Stomach (tissue), 8 donors: ENCODE measurements at regions not wholly inside any gene's neighbourhood (a gene's known extent, or its start where the extent isn't known, plus 50 kb on each side); places are given as distances from the start of the nearest gene placed in this dataset.

Experiments used
- DNase-seq, 2 donors: peaks; one replicate each; pipeline versions ENCODE4 v3.0.0 to v3.0.0-alpha.2; 2013 to 2019
- H3K27ac ChIP-seq, 5 donors: fragments of 200-600 bp in 4 of 5; sonication (generic) in 4 of 5; one replicate each; pipeline ENCODE4 v1.5.1; 2013 to 2019; ENCODE audit warnings: mild to moderate bottlenecking in 1 of 5, moderate library complexity in 1 of 5
- H3K27me3 ChIP-seq, 3 donors: fragments of 200-600 bp; sonication (generic); one replicate each; pipeline ENCODE4 v1.5.1; 2017 to 2019; ENCODE audit warnings: mixed run types in 1 of 3
- H3K36me3 ChIP-seq, 4 donors: fragments of 200-600 bp; sonication (generic); 1 replicate in 3 of 4; 2 replicates in 1 of 4; pipeline ENCODE4 v1.5.1; 2016 to 2019
- H3K4me1 ChIP-seq, 4 donors: fragments of 200-600 bp; sonication (generic); one replicate each; pipeline ENCODE4 v1.5.1; 2016 to 2019
- H3K4me3 ChIP-seq, 4 donors: fragments of 200-600 bp; sonication (generic) in 3 of 4; one replicate each; pipeline ENCODE4 v1.5.1; 2016 to 2019; ENCODE audit warnings: mild to moderate bottlenecking in 1 of 4
- H3K9me3 ChIP-seq, 4 donors: fragments of 200-600 bp; sonication (generic); one replicate each; pipeline ENCODE4 v1.5.1; 2016 to 2019
- CTCF ChIP-seq, 7 experiments: fragments of 450-650 bp in 4 of 7; fragments of 200-600 bp in 3 of 7; sonication (generic) in 3 of 7; IDR thresholded peaks; one replicate each; pipeline ENCODE4 v1.5.1; 2016 to 2019; ENCODE audit warnings: antibody characterized with exemption in 7 of 7, control low read depth in 2 of 7, mild to moderate bottlenecking in 1 of 7
- EP300 ChIP-seq: sonication (generic); formaldehyde crosslinking; IDR thresholded peaks from one replicate; pipeline ENCODE4 v1.6.1; 2017; ENCODE audit warnings: antibody characterized with exemption
- POLR2A ChIP-seq, 4 donors: fragments of 450-650 bp; IDR thresholded peaks; one replicate each; pipeline ENCODE4 v1.6.1; 2016; ENCODE audit warnings: antibody characterized with exemption in 4 of 4, control low read depth in 2 of 4, mild to moderate bottlenecking in 1 of 4, moderate library complexity in 1 of 4
- POLR2AphosphoS5 ChIP-seq, 3 donors: sonication (generic); formaldehyde crosslinking; IDR thresholded peaks; one replicate each; pipeline ENCODE4 v1.6.1; 2016; ENCODE audit warnings: antibody characterized with exemption in 3 of 3
- WGBS, 5 donors: extraction: QIAGEN DNeasy Blood & Tissue Kit in 3 of 5; methylation state at CpG; one replicate each; pipeline versions ENCODE4 v1.1.5 to v1.1.7; 2013 to 2018; 5-methylcytosine and 5-hydroxymethylcytosine counted together
- intact Hi-C: fragments of 100-400 bp; cut with DNase I; formaldehyde crosslinking; loops from one replicate; pipeline ENCODE4 v1.15.1; 2023; ENCODE audit warnings: low total_unique reads
- donor health status: healthy with polysubstance abuse.
- donor health status: Bipolar disorder and iron deficiency.
- donor health status: healthy.

DNA sequence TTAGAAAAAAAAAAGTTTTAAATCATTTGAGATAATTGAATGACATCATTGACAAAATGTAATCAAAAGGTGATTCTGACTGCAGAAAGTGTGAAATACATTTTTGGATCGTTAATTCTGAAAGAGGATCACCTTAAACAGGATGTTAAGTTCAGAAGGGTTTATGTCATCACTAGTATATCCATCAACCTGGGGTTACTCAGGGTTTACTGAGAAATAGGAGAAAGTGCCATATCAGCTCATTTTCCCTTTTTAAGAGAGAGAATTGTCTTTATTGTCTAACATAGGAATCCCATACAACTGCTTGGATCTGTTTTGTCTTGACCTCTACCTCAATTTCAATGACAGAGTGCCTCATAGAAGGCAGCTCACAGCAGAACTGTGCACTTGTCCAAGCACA, 466.1 kb upstream of the LINC00305 start:
- Histone ChIP-seq H3K4me3 (no peak overlapping the region), H3K4me1 (no peaks in the 10 kb centered on the region), H3K9me3 (no peaks in the 10 kb centered on the region), H3K36me3 (no peaks in the 10 kb centered on the region), H3K27me3 (no peaks in the 10 kb centered on the region), H3K27ac (no peak overlapping the region)
- no peak for DNase-seq
- WGBS, 5 donors: 47 to 76% (median 67%) methylated on average over 1 of the region's 1 CpG
- intact Hi-C loops: no loop called here
- TF ChIP-seq POLR2AphosphoS5 (IDR thresholded peaks at IDR 0.05) (no peak), CTCF (IDR thresholded peaks at IDR 0.05) (no peak), EP300 (no peak), POLR2A (IDR thresholded peaks at IDR 0.05) (no peak)

DNA sequence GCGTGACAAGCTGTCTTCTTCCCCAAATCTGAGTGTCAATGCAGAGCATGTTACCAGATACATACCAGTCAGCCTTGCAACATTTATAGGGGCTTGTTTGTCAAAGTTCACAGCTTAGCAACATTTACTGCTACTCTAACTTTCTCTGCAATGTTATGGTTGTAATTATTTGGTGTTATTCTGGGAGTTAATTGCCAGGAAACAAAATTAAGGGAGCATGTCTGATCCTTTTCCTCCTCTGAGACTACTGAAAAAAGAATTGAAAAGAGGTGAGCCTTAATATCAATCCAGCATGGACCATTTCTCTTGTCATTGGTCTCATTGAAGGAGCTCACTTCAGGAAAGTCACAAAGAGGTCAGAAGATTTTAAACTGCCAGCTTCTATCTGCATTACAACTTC, 465.6 kb upstream of the LINC00305 start:
- Histone ChIP-seq H3K9me3 (no peaks in the 10 kb centered on the region), H3K4me3 (no peak overlapping the region), H3K27ac (no peak overlapping the region), H3K36me3 (no peaks in the 10 kb centered on the region), H3K27me3 (no peaks in the 10 kb centered on the region), H3K4me1 (no peaks in the 10 kb centered on the region)
- TF ChIP-seq POLR2A (IDR thresholded peaks at IDR 0.05) (no peak), CTCF (IDR thresholded peaks at IDR 0.05) (no peak), POLR2AphosphoS5 (IDR thresholded peaks at IDR 0.05) (no peak), EP300 (no peak)
- intact Hi-C loops: no loop called here
- WGBS, 5 donors: 75 to 91% (median 87%) methylated on average over 1 of the region's 1 CpG
- no peak for DNase-seq

- no peak for TF ChIP-seq EP300
- no peak for TF ChIP-seq CTCF (IDR thresholded peaks at IDR 0.05)
- no peak for TF ChIP-seq POLR2AphosphoS5 (IDR thresholded peaks at IDR 0.05)
- TF ChIP-seq POLR2A (IDR thresholded peaks at IDR 0.05): no peak
- H3K36me3 ChIP-seq: no peaks in the 10 kb centered on the region
- no peaks in the 10 kb centered on the region for H3K4me1 ChIP-seq
- 88 to 100% (median 98%) methylated on average over 1 of the region's 1 CpG for WGBS, 5 donors
- H3K27ac ChIP-seq: no peak overlapping the region
- intact Hi-C loops: no loop called here
- H3K4me3 ChIP-seq: no peak overlapping the region
- DNase-seq: no peak
- no peaks in the 10 kb centered on the region for H3K9me3 ChIP-seq
- H3K27me3 ChIP-seq: no peaks in the 10 kb centered on the region
These were observed 443.4 kb upstream of the LINC00305 start for GRCh38 chr18:64592246-64592645.

DNA sequence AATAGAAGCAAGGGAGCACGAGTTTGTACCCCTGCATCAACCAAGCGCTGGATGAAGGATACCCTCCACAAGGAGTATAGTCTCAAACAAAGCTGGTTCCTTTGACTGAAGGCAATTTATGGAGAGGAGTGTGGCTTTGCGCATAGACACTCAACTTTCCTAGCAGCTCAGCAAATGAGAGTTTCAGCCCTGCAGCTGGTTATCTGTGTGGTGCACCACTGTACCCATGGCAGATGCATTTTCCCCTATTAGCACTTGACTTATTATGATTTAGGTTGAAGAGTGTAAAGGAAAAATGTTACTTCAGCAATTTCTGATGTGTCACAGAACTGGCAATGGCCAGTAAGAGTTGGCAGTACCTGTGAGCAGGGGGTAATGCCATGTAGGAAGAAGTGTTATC, 440.1 kb upstream of the LINC00305 start:
- WGBS, 5 donors: 64 to 78% (median 67%) methylated on average over 3 of the region's 3 CpGs
- H3K36me3 ChIP-seq: no peaks in the 10 kb centered on the region
- no peak overlapping the region for H3K27ac ChIP-seq
- H3K9me3 ChIP-seq: no peaks in the 10 kb centered on the region
- intact Hi-C loops: no loop called here
- H3K27me3 ChIP-seq: no peaks in the 10 kb centered on the region
- DNase-seq: no peak
- TF ChIP-seq POLR2A (IDR thresholded peaks at IDR 0.05): no peak
- no peak for TF ChIP-seq POLR2AphosphoS5 (IDR thresholded peaks at IDR 0.05)
- TF ChIP-seq CTCF (IDR thresholded peaks at IDR 0.05): no peak
- TF ChIP-seq EP300: no peak
- no peaks in the 10 kb centered on the region for H3K4me1 ChIP-seq
- no peak overlapping the region for H3K4me3 ChIP-seq

- Histone ChIP-seq H3K36me3 (no peaks in the 10 kb centered on the region), H3K4me3 (no peak overlapping the region), H3K27ac (no peak overlapping the region), H3K4me1 (no peaks in the 10 kb centered on the region), H3K27me3 (no peaks in the 10 kb centered on the region), H3K9me3 (peaks cover 0 to 11% (median 0%) of the 10 kb centered on the region in 4 donors)
- 72 to 92% (median 85%) methylated on average over 2 of the region's 2 CpGs for WGBS, 5 donors
- DNase-seq: no peak
- TF ChIP-seq EP300 (no peak), CTCF (IDR thresholded peaks at IDR 0.05) (no peak), POLR2A (IDR thresholded peaks at IDR 0.05) (no peak), POLR2AphosphoS5 (IDR thresholded peaks at IDR 0.05) (no peak)
- intact Hi-C loops: no loop called here
These were observed 417.6 kb upstream of the LINC00305 start for GRCh38 chr18:64566456-64566855.
